SK-N-SH (cell line): ENCODE measurements at regions not wholly inside any gene's neighbourhood (a gene's known extent, or its start where the extent isn't known, plus 50 kb on each side); places are given as distances from the start of the nearest gene placed in this dataset.

Experiments used
- CTCF ChIA-PET: fragments of 300-600, 350-600 bp; formaldehyde crosslinking; extraction: SDS; loops from one replicate; lab custom pipeline; 2021; lab: Yijun Ruan, JAX
- POLR2A ChIA-PET: fragments of 350-600 bp; sonication (Branson Sonifier 250); formaldehyde crosslinking; extraction: SDS; loops from one replicate; lab custom pipeline; 2020; ENCODE audit warnings: antibody characterized with exemption, inconsistent platforms; lab: Yijun Ruan, JAX
- DNase-seq: peaks from one replicate; pipeline ENCODE4 v3.0.0; 2012
- H2AFZ ChIP-seq: fragments of 200-600 bp; sonication (generic); 2 replicates; pipeline ENCODE4 v1.8.1; 2016; ENCODE audit warnings: antibody characterized with exemption, mild to moderate bottlenecking, low read depth
- H3F3A ChIP-seq: fragments of 200-600 bp; sonication (generic); replicated peaks from 2 replicates; pipeline ENCODE3; 2016; ENCODE audit warnings: antibody characterized with exemption, mild to moderate bottlenecking; ENCODE audit not compliant: insufficient read depth
- H3K27ac ChIP-seq, 2 experiments: fragments of 200-500 bp in 1 of 2; fragments of 200-600 bp in 1 of 2; sonication (Bioruptor generic) in 1 of 2; sonication (generic), shearing (Covaris generic) in 1 of 2; 2 replicates each; pipeline versions ENCODE4 v1.5.1 to v1.6.1; 2014 to 2016; ENCODE audit warnings: low read depth in 2 of 2, inconsistent platforms in 1 of 2, low read length in 1 of 2, mild to moderate bottlenecking in 1 of 2, mixed read lengths in 1 of 2
- H3K27me3 ChIP-seq: fragments of 200-600 bp; sonication (generic), shearing (Covaris generic); 2 replicates; pipeline ENCODE4 v1.6.1; 2016; ENCODE audit warnings: mixed run types; ENCODE audit not compliant: insufficient read depth
- H3K36me3 ChIP-seq, 2 experiments: fragments of 200-500 bp in 1 of 2; fragments of 200-600 bp in 1 of 2; sonication (Bioruptor generic) in 1 of 2; sonication (generic) in 1 of 2; replicated peaks in 1 of 2; 2 replicates each; pipeline versions ENCODE3 to v1.5.1; 2014 to 2016; ENCODE audit warnings: low read length in 1 of 2, mild to moderate bottlenecking in 1 of 2; ENCODE audit not compliant: insufficient read depth in 2 of 2, control insufficient read depth in 1 of 2
- H3K4me1 ChIP-seq, 2 experiments: fragments of 200-500 bp in 1 of 2; fragments of 200-600 bp in 1 of 2; sonication (Bioruptor generic) in 1 of 2; sonication (generic), shearing (Covaris generic) in 1 of 2; 2 replicates each; pipeline versions ENCODE4 v1.5.1 to v1.6.1; 2014 to 2016; ENCODE audit warnings: low read depth in 1 of 2, low read length in 1 of 2, mixed run types in 1 of 2; ENCODE audit not compliant: insufficient read depth in 2 of 2, control insufficient read depth in 1 of 2
- H3K4me2 ChIP-seq: fragments of 200-600 bp; sonication (generic), shearing (Covaris generic); 2 replicates; pipeline ENCODE4 v1.6.1; 2017; ENCODE audit warnings: mixed run types
- H3K4me3 ChIP-seq, 2 experiments: fragments of 200-500 bp in 1 of 2; fragments of 200-600 bp in 1 of 2; sonication (Bioruptor generic) in 1 of 2; sonication (generic), shearing (Covaris generic) in 1 of 2; 2 replicates each; pipeline versions ENCODE4 v1.5.1 to v1.8.1; 2014 to 2016; ENCODE audit warnings: low read depth in 2 of 2, inconsistent platforms in 1 of 2, low read length in 1 of 2, mild to moderate bottlenecking in 1 of 2, mixed read lengths in 1 of 2, moderate library complexity in 1 of 2
- H3K79me2 ChIP-seq: fragments of 200-600 bp; sonication (generic); 2 replicates; pipeline ENCODE4 v1.8.1; 2017; ENCODE audit warnings: mild to moderate bottlenecking; ENCODE audit not compliant: insufficient read depth
- H3K9ac ChIP-seq: fragments of 200-600 bp; sonication (generic); 2 replicates; pipeline ENCODE4 v1.6.1; 2017; ENCODE audit warnings: mixed run types
- H3K9me2 ChIP-seq: fragments of 200-600 bp; sonication (generic); 2 replicates; pipeline ENCODE4 v1.6.1; 2017; ENCODE audit warnings: mixed run types
- H3K9me3 ChIP-seq: fragments of 200-600 bp; sonication (generic); 2 replicates; pipeline ENCODE4 v1.6.1; 2017; ENCODE audit warnings: mixed run types, mild to moderate bottlenecking, moderate library complexity
- H4K20me1 ChIP-seq: fragments of 200-600 bp; sonication (generic); 2 replicates; pipeline ENCODE4 v1.6.1; 2017; ENCODE audit warnings: mild to moderate bottlenecking, mixed run types; ENCODE audit not compliant: insufficient read depth
- CHD2 ChIP-seq: fragments of 150-350 bp; IDR thresholded peaks from 2 replicates; pipeline ENCODE4 v1.6.1; 2018; ENCODE audit warnings: low read length; ENCODE audit not compliant: partially characterized antibody
- ELF1 ChIP-seq: IDR thresholded peaks from 2 replicates; pipeline ENCODE4 v1.4.0; 2012
- EP300 ChIP-seq, 2 experiments: IDR thresholded peaks; 2 replicates each; pipeline versions ENCODE4 v1.4.0 to v1.6.1; 2012; ENCODE audit warnings: borderline replicate concordance in 1 of 2, low read depth in 1 of 2, low read length in 1 of 2
- EZH2phosphoT487 ChIP-seq: fragments of 200-600 bp; sonication (generic); IDR thresholded peaks from 2 replicates; pipeline ENCODE4 v1.6.1; 2017; ENCODE audit warnings: low read depth, mixed run types, mild to moderate bottlenecking, antibody characterized with exemption, moderate library complexity, borderline replicate concordance
- FOSL2 ChIP-seq: IDR thresholded peaks from 2 replicates; pipeline ENCODE4 v1.4.0; 2012; ENCODE audit warnings: low read depth, mild to moderate bottlenecking, moderate library complexity, borderline replicate concordance
- FOXJ3 ChIP-seq: sonication (generic); formaldehyde crosslinking; IDR thresholded peaks from 2 replicates; pipeline ENCODE4 v1.5.1; 2020; ENCODE audit warnings: mild to moderate bottlenecking, missing genetic modification reagents
- GABPA ChIP-seq: IDR thresholded peaks from 2 replicates; pipeline ENCODE4 v1.4.0; 2012; ENCODE audit warnings: low read depth, mild to moderate bottlenecking
- MXI1 ChIP-seq: IDR thresholded peaks from 2 replicates; pipeline ENCODE4 v1.6.1; 2012; ENCODE audit warnings: mild to moderate bottlenecking, low read depth, low read length, improper control_type of control experiment
- NRF1 ChIP-seq: IDR thresholded peaks from 2 replicates; pipeline ENCODE4 v1.6.1; 2012; ENCODE audit warnings: low read depth, mild to moderate bottlenecking, low read length
- RAD21 ChIP-seq: IDR thresholded peaks from 2 replicates; pipeline ENCODE4 v1.6.1; 2012; ENCODE audit warnings: mild to moderate bottlenecking, low read length
- YY1 ChIP-seq: IDR thresholded peaks from 2 replicates; pipeline ENCODE4 v1.4.0; 2012; ENCODE audit warnings: low read depth, mild to moderate bottlenecking
- WGBS: methylation state at CpG from one replicate; pipeline ENCODE4 v1.1.6; 2017; ENCODE audit warnings: low lambda C conversion rate; 5-methylcytosine and 5-hydroxymethylcytosine counted together
- TF ChIP-seq, protein P1 (sequence below): fragments of 150-350 bp; IDR thresholded peaks from 2 replicates; pipeline ENCODE4 v1.6.1; 2016; ENCODE audit warnings: mild to moderate bottlenecking, low read depth, low read length

DNA sequence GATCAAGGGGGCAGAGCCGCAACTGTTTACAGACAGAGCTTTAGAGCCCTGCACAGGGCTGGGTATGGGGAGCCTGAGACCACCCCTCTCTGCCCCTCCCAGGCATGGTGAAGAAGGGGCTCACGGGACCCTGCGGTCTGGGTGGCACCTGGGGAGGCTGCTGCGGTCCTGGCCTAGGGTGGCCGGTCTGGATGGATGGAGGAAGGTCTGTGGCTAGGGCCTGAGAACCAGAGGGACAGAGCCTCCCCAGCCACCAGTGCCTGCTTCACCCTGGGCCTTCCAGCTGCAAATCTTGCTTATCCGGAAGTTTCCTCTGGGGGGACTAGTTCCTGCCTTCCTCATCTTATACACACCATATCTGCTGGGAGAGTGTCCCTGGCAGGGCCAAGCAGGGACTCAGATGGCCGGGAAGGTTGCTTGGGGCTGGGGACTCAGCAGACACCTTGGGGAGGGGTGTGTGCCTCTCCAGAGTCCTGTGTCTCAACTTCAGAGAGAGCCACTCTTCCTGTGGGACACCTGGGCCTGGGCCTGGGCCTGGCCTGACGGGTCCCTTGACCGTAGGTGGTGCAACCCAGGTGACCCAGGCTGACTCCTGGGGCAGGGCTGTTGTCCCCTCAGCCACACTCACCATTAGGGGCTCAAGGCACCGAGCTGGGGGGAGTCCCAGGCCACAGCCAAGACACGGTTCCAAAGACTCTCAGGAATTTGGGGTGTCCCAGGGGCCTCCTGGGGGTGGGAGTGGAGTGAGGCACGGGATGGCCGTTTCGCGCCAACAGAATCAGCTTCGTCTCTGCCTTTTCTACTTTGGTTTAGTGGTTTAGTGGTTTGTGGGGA, 52.0 kb upstream of the ACTRT2 start:
- H3F3A ChIP-seq = no peaks in the 10 kb centered on the region
- H3K9me3 ChIP-seq = no peaks in the 10 kb centered on the region
- H3K4me3 ChIP-seq = no peak overlapping the region
- H3K4me2 ChIP-seq = no peak overlapping the region
- no peaks in the 10 kb centered on the region for H3K4me1 ChIP-seq
- no peaks in the 10 kb centered on the region for H3K27me3 ChIP-seq
- H2AFZ ChIP-seq = no peak overlapping the region
- H3K9ac ChIP-seq = no peak overlapping the region
- no peaks in the 10 kb centered on the region for H3K79me2 ChIP-seq
- no peak overlapping the region for H3K27ac ChIP-seq
- no peak for DNase-seq
- CTCF ChIA-PET = no interaction called here
- no peak for TF ChIP-seq GABPA
- TF ChIP-seq, all 33 proteins: peak for 0
- H3K9me2 ChIP-seq = no peaks in the 10 kb centered on the region
- WGBS = 42% methylated on average over 7 of the region's 16 CpGs
- no peaks in the 10 kb centered on the region for H4K20me1 ChIP-seq
- POLR2A ChIA-PET = no interaction called here
- H3K36me3 ChIP-seq = no peaks in the 10 kb centered on the region

DNA sequence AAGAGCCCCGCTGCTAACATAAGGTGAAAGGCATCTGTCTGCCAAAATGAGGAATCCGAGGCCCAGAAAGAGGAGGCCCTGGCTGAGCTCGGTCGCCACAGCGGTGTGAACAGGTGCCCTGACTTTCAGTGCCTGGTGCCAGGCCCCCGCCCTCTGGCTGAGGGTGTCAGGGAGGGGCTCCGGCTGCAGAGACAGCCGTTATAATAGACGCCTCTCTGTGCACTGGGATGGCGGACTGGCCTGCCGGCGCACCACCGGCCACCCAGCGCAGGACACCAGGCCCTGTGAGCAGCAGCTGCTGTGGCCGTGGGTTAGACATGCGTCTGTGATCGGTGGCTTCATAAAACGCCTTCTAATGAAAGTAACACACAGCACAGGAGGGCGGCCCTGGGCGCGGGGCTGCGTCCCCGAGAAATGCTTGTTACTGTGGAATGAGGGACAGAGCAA, 51.4 kb upstream of the ACTRT2 start:
- Histone ChIP-seq H3F3A (no peaks in the 10 kb centered on the region), H3K9ac (no peak overlapping the region), H3K4me3 (no peak overlapping the region), H3K27ac (no peak overlapping the region), H4K20me1 (no peaks in the 10 kb centered on the region), H3K4me1 (no peaks in the 10 kb centered on the region), H3K79me2 (no peaks in the 10 kb centered on the region), H2AFZ (no peak overlapping the region), H3K9me2 (no peaks in the 10 kb centered on the region), H3K9me3 (no peaks in the 10 kb centered on the region), H3K4me2 (no peak overlapping the region), H3K36me3 (no peaks in the 10 kb centered on the region), H3K27me3 (no peaks in the 10 kb centered on the region)
- 49% methylated on average over 13 of the region's 23 CpGs for WGBS
- TF ChIP-seq, protein P1, sequence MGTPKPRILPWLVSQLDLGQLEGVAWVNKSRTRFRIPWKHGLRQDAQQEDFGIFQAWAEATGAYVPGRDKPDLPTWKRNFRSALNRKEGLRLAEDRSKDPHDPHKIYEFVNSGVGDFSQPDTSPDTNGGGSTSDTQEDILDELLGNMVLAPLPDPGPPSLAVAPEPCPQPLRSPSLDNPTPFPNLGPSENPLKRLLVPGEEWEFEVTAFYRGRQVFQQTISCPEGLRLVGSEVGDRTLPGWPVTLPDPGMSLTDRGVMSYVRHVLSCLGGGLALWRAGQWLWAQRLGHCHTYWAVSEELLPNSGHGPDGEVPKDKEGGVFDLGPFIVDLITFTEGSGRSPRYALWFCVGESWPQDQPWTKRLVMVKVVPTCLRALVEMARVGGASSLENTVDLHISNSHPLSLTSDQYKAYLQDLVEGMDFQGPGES = no peak
- no peak for TF ChIP-seq ELF1
- TF ChIP-seq NRF1 = no peak
- TF ChIP-seq FOXJ3 = no peak
- TF ChIP-seq GABPA = no peak
- no peak for TF ChIP-seq EP300 (IDR thresholded peaks at IDR 0.05; ENCODE audit: borderline replicate concordance in 1 of 2, low read depth in 1 of 2, low read length in 1 of 2)
- ChIA-PET CTCF (no interaction called here), POLR2A (no interaction called here)
- no peak for DNase-seq

DNA sequence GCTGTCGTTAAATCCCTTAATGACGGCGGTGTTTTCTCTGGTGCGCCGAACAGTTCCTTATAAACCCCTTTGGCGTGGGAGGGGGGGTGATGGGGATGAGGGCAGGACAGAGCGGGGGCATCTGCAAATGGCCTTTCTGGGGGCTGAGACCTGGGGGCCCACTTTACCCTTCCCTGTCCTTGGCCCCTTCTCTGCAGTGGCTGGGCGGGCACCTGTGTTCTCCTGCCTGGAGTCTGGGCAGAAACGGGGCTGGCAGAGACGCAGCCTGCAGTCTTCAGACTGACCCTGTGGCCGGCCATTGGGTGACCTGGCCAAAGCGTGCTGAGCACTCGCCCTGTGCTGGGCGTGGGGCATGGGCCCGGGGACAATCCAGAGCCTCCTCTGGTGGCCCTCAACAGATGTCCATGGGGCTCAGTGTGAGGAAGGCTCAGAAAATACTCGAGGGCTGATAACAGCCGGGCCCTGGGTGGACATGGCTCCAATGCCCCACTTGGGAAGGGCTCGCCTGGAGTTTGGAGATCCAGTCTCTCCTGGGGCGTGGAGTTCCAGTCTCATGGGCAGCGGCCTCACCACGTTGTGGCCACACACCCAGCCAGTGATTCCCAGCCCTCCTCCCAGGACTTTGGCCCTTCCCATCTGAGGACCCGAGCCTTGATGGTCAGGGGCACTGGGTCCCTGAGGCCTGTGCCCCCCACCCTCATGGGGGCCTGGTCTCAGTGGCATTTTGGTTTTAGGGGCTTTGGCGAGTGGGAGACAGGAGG, 50.8 kb upstream of the ACTRT2 start:
- H3K9me2 ChIP-seq = no peaks in the 10 kb centered on the region
- H3K27ac ChIP-seq = no peak overlapping the region
- DNase-seq = no peak
- no peaks in the 10 kb centered on the region for H3K79me2 ChIP-seq
- WGBS = 39% methylated on average over 9 of the region's 23 CpGs
- TF ChIP-seq CHD2 (no peak), YY1 (no peak), EZH2phosphoT487 (no peak), RAD21 (no peak), ELF1 (no peak), MXI1 (no peak), GABPA (no peak), FOSL2 (no peak), NRF1 (no peak), EP300 (IDR thresholded peaks at IDR 0.05; ENCODE audit: borderline replicate concordance in 1 of 2, low read depth in 1 of 2, low read length in 1 of 2) (no peak), FOXJ3 (no peak)
- TF ChIP-seq, protein P1 = no peak
- no peaks in the 10 kb centered on the region for H3K9me3 ChIP-seq
- POLR2A ChIA-PET = no interaction called here
- no peaks in the 10 kb centered on the region for H4K20me1 ChIP-seq
- H3K4me3 ChIP-seq = no peak overlapping the region
- no peaks in the 10 kb centered on the region for H3K4me1 ChIP-seq
- H3F3A ChIP-seq = no peaks in the 10 kb centered on the region
- CTCF ChIA-PET = no interaction called here
- H3K36me3 ChIP-seq = no peaks in the 10 kb centered on the region
- H3K4me2 ChIP-seq = no peak overlapping the region
- no peaks in the 10 kb centered on the region for H3K27me3 ChIP-seq
- H2AFZ ChIP-seq = no peak overlapping the region
- no peak overlapping the region for H3K9ac ChIP-seq
